CD4-positive, alpha-beta T cell (primary cell): ENCODE measurements at regions not wholly inside any gene's neighbourhood (a gene's known extent, or its start where the extent isn't known, plus 50 kb on each side); places are given as distances from the start of the nearest gene placed in this dataset.
"Not testable (repeated sequence)": the region's sequence is repeated elsewhere in the genome, so short reads cannot be mapped to it uniquely, and the experiment has no call there.

Source experiments
- ATAC-seq: fragments of 200-7000 bp; cut with Tn5 transposase; one replicate; pipeline ENCODE4 v1.10.0; 2022; ENCODE audit warnings: mild to moderate bottlenecking; ENCODE audit not compliant: poor library complexity
- CTCF ChIA-PET: fragments of 350-600 bp; sonication (Branson Sonifier 250); formaldehyde crosslinking; loops from one replicate; lab custom pipeline; 2021; ENCODE audit warnings: antibody characterized with exemption, inconsistent platforms; lab: Charles Lee
- POLR2A ChIA-PET: fragments of 350-600 bp; sonication (Branson Sonifier 250); formaldehyde crosslinking; loops from one replicate; lab custom pipeline; 2021; ENCODE audit warnings: antibody characterized with exemption, inconsistent platforms; lab: Charles Lee
- DNase-seq, 14 experiments: peaks; one replicate each; pipeline ENCODE4 v3.0.0-alpha.2; 2013 to 2020; ENCODE audit warnings: mixed read lengths in 2 of 14
- H3K27ac ChIP-seq, 2 donors: one replicate each; pipeline versions ENCODE4 v1.5.1 to v1.7.0; 2013; ENCODE audit warnings: low read length in 2 of 2, low read depth in 1 of 2, mild to moderate bottlenecking in 1 of 2
- H3K27me3 ChIP-seq, 2 experiments: 1 replicate in 1 of 2; 2 replicates in 1 of 2; pipeline versions ENCODE4 v1.6.1 to v1.7.0; 2013; ENCODE audit warnings: low read length in 2 of 2, control low read depth in 1 of 2, mild to moderate bottlenecking in 1 of 2, moderate library complexity in 1 of 2; ENCODE audit not compliant: insufficient read depth in 2 of 2, control insufficient read depth in 1 of 2
- H3K36me3 ChIP-seq: one replicate; pipeline ENCODE4 v1.6.1; 2013; ENCODE audit warnings: low read length, control low read depth; ENCODE audit not compliant: insufficient read depth
- H3K4me1 ChIP-seq: one replicate; pipeline ENCODE4 v1.6.1; 2013; ENCODE audit warnings: low read length, control low read depth; ENCODE audit not compliant: insufficient read depth
- H3K4me3 ChIP-seq: one replicate; pipeline ENCODE4 v1.5.1; 2013; ENCODE audit warnings: mild to moderate bottlenecking, low read length, moderate library complexity
- H3K9me3 ChIP-seq, 2 experiments: 1 replicate in 1 of 2; 2 replicates in 1 of 2; pipeline versions ENCODE4 v1.6.1 to v1.7.0; 2013; ENCODE audit warnings: low read length in 2 of 2, mild to moderate bottlenecking in 2 of 2, control low read depth in 1 of 2, moderate library complexity in 1 of 2; ENCODE audit not compliant: control insufficient read depth in 1 of 2, insufficient read depth in 1 of 2
- H3K27ac Mint-ChIP-seq: one replicate; pipeline ENCODE4 v1.8.0; 2020; ENCODE audit warnings: mixed read lengths
- H3K27me3 Mint-ChIP-seq: one replicate; pipeline ENCODE4 v1.8.0; 2021; ENCODE audit warnings: mixed read lengths
- H3K36me3 Mint-ChIP-seq: one replicate; pipeline ENCODE4 v1.8.0; 2021; ENCODE audit warnings: low read depth, mixed read lengths
- H3K4me1 Mint-ChIP-seq: one replicate; pipeline ENCODE4 v1.8.0; 2021; ENCODE audit warnings: low read depth, mixed read lengths
- H3K4me3 Mint-ChIP-seq: one replicate; pipeline ENCODE4 v1.8.0; 2020; ENCODE audit warnings: mild to moderate bottlenecking, mixed read lengths
- H3K9me3 Mint-ChIP-seq: one replicate; pipeline ENCODE4 v1.8.0; 2020; ENCODE audit warnings: mixed read lengths
- intact Hi-C, 2 experiments: fragments of 100-400 bp; cut with DNase I in 1 of 2; cut with micrococcal nuclease in 1 of 2; formaldehyde crosslinking; loops; one replicate each; pipeline versions ENCODE4 v1.15.1 to v1.9.0; 2023 to 2025; cut with DNase I, micrococcal nuclease
- TF ChIP-seq, protein P1 (sequence below): fragments of 200-600 bp; IDR thresholded peaks from one replicate; pipeline ENCODE4 v1.8.0; 2022; ENCODE audit warnings: antibody characterized with exemption, mild to moderate bottlenecking

DNA sequence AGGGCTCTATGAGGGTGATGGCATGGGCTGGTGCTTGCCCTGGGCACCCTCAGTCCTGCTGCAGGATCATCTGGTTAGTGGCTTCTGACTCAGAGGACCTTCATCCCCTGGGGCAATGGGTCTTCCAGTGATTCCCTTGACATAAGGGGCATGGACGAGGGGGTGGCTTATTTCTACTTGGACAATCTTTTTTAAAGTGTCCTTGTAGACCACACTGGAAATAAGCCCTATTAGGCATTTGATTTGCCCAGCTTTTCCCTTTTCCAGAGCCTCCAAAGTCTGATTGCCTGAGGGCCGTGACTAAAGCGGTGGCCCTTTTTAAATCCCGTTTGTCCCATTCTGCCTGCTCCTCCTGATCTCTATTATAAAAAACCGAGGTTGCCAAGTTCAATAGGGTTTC is 251.2 kb upstream of the CNR1 start:
- H3K9me3 ChIP-seq, POLR2A ChIA-PET, H3K27me3 ChIP-seq, H3K4me3 Mint-ChIP-seq, intact Hi-C loops, CTCF ChIA-PET, ATAC-seq, DNase-seq, H3K36me3 Mint-ChIP-seq, H3K36me3 ChIP-seq, H3K27me3 Mint-ChIP-seq, H3K9me3 Mint-ChIP-seq, H3K4me1 Mint-ChIP-seq, H3K27ac ChIP-seq, H3K4me3 ChIP-seq, H3K4me1 ChIP-seq, H3K27ac Mint-ChIP-seq: not testable (repeated sequence)

DNA sequence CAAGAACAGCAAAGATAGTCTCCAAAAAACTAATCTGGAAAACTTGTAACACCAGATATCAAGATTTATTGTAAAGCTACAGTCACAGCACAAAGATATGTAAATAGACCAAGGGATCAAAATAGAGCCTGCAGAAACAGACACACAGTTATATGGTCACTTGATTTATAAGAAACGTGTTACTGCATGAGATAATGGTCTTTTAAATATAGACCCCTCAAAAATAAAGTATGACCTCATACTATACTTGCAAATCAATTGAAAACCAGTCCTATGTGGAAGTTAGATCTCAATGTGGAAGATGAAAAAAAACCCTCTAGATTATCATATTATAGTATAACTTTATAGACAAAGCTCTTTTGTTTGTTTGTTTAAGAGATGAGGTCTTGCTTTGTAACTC is 247.3 kb upstream of the CNR1 start:
- Mint-ChIP-seq H3K9me3 (no peaks in the 10 kb centered on the region), H3K4me3 (no peak overlapping the region), H3K36me3 (no peaks in the 10 kb centered on the region), H3K27ac (no peak overlapping the region), H3K27me3 (no peaks in the 10 kb centered on the region), H3K4me1 (no peaks in the 10 kb centered on the region)
- ATAC-seq (no peak), DNase-seq (no peak)
- CTCF ChIA-PET, result no interaction called here
- H3K27ac ChIP-seq, result no peak overlapping the region
- H3K4me1 ChIP-seq, result no peaks in the 10 kb centered on the region
- no peaks in the 10 kb centered on the region for H3K27me3 ChIP-seq
- intact Hi-C loops, result no loop called here
- H3K9me3 ChIP-seq, result no peaks in the 10 kb centered on the region
- no peak overlapping the region for H3K4me3 ChIP-seq
- TF ChIP-seq, protein P1, sequence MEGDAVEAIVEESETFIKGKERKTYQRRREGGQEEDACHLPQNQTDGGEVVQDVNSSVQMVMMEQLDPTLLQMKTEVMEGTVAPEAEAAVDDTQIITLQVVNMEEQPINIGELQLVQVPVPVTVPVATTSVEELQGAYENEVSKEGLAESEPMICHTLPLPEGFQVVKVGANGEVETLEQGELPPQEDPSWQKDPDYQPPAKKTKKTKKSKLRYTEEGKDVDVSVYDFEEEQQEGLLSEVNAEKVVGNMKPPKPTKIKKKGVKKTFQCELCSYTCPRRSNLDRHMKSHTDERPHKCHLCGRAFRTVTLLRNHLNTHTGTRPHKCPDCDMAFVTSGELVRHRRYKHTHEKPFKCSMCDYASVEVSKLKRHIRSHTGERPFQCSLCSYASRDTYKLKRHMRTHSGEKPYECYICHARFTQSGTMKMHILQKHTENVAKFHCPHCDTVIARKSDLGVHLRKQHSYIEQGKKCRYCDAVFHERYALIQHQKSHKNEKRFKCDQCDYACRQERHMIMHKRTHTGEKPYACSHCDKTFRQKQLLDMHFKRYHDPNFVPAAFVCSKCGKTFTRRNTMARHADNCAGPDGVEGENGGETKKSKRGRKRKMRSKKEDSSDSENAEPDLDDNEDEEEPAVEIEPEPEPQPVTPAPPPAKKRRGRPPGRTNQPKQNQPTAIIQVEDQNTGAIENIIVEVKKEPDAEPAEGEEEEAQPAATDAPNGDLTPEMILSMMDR, result no peak
- H3K36me3 ChIP-seq, result no peaks in the 10 kb centered on the region
- POLR2A ChIA-PET, result no interaction called here

DNA sequence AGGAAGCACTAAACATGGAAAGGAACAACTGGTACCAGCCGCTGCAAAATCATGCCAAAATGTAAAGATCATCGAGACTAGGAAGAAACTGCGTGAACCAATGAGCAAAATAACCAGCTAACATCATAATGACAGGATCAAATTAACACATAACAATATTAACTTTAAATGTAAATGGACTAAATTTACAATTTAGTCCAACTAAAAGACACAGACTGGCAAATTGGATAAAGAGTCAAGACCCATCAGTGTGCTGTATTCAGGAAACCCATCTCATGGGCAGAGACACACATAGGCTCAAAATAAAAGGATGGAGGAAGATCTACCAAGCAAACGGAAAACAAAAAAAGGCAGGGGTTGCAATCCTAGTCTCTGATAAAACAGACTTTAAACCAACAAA is 242.2 kb upstream of the CNR1 start:
- H3K4me3 Mint-ChIP-seq, H3K9me3 Mint-ChIP-seq, DNase-seq, H3K36me3 ChIP-seq, intact Hi-C loops, CTCF ChIA-PET, H3K27me3 ChIP-seq, H3K9me3 ChIP-seq, H3K4me3 ChIP-seq, POLR2A ChIA-PET, H3K27ac ChIP-seq, H3K27ac Mint-ChIP-seq, H3K36me3 Mint-ChIP-seq, H3K4me1 ChIP-seq, H3K4me1 Mint-ChIP-seq, ATAC-seq: not testable (repeated sequence)
- H3K27me3 Mint-ChIP-seq, result peaks cover 11% of the 10 kb centered on the region

DNA sequence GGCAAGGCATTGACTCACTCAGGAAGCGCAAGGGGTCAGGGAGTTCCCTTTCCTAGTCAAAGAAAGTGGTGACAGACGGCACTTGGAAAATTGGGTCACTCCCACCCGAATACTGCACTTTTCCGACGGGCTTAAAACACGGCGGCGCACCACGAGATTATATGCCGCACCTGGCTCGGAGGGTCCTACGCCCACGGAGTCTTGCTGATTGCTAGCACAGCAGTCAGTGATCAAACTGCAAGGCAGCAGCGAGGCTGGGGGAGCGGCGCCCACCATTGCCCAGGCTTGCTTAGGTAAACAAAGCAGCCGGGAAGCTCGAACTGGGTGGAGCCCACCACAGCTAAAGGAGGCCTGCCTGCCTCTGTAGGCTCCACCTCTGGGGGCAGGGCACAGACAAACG is 240.5 kb upstream of the CNR1 start:
- H3K27ac ChIP-seq, H3K4me3 ChIP-seq, intact Hi-C loops, CTCF ChIA-PET, H3K4me1 ChIP-seq, H3K9me3 ChIP-seq, DNase-seq, H3K36me3 Mint-ChIP-seq, H3K36me3 ChIP-seq, H3K9me3 Mint-ChIP-seq, H3K27me3 ChIP-seq, H3K4me3 Mint-ChIP-seq, H3K4me1 Mint-ChIP-seq, H3K27ac Mint-ChIP-seq, POLR2A ChIA-PET, ATAC-seq: not testable (repeated sequence)
- H3K27me3 Mint-ChIP-seq, result peaks cover 22% of the 10 kb centered on the region

DNA sequence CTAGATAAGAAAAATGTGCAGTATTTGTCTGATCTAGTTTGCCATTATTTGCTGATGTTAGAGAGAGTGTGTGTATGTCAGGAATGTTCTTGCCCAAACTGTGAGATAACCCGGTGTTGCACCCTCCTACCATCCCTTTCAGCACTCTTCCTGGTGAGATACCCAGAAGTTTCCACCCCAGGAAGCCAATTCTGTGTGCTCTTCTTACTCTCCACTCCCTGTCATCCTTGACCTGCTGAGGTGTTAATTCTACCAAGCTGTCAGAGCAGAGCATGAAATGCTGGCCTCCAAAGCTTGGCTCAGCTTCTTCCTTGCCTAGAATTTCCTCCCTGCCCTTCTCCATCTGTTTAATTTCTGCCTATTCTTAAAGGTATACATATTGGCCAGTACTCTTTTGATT is 237.3 kb upstream of the CNR1 start:
- no peak overlapping the region for H3K4me3 Mint-ChIP-seq
- no peaks in the 10 kb centered on the region for H3K36me3 ChIP-seq
- ChIA-PET CTCF (no interaction called here), POLR2A (no interaction called here)
- no peaks in the 10 kb centered on the region for H3K36me3 Mint-ChIP-seq
- intact Hi-C loops, result no loop called here
- H3K27ac Mint-ChIP-seq, result no peak overlapping the region
- no peaks in the 10 kb centered on the region for H3K4me1 ChIP-seq
- peaks cover 22% of the 10 kb centered on the region for H3K27me3 Mint-ChIP-seq
- TF ChIP-seq, protein P1, result no peak
- no peak for DNase-seq
- H3K27me3 ChIP-seq, result no peaks in the 10 kb centered on the region
- no peaks in the 10 kb centered on the region for H3K4me1 Mint-ChIP-seq
- peaks cover 3% of the 10 kb centered on the region for H3K9me3 Mint-ChIP-seq
- no peak for ATAC-seq
- no peak overlapping the region for H3K4me3 ChIP-seq
- H3K27ac ChIP-seq, result no peak overlapping the region
- H3K9me3 ChIP-seq, result no peaks in the 10 kb centered on the region
